ENCODE measurements at regions not wholly inside any gene's neighbourhood (a gene's known extent, or its start where the extent isn't known, plus 50 kb on each side); places are given as distances from the start of the nearest gene placed in this dataset.

DNA sequence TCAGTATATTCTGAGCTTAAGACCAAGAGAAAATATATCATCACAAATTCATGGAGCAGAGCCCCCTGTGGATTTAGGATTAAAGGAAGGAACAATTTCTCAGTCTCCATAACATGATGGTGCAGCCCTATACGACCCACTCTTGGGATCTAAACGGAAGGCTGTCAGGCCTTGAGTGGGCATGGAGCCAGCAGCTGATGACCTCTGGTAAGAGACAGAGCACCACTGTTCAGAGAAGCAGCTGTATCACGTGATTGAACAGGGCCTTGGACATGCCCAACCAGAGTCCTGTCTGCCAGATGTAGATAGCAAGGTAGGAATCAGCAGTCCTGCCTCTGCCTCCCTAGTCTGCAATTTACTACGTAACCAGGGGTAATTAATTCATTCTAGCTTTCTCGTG lies 259.4 kb upstream of the POU3F2 start:
- TF ChIP-seq POLR2A (IDR thresholded peaks at IDR 0.05; ENCODE audit: low read length) (no peak), GATA1 (IDR thresholded peaks at IDR 0.05; ENCODE audit: low read depth, low read length) (no peak)
